Dermis microvascular lymphatic vessel endothelial cell (primary cell): ENCODE measurements at regions not wholly inside any gene's neighbourhood (a gene's known extent, or its start where the extent isn't known, plus 50 kb on each side); places are given as distances from the start of the nearest gene placed in this dataset.
A peak's percentile ranks its signal among the peaks of the same experiment; 100 is the strongest.
"Not testable (repeated sequence)": the region's sequence is repeated elsewhere in the genome, so short reads cannot be mapped to it uniquely, and the experiment has no call there.

ENCODE experiments used
- DNase-seq, 2 donors: peaks; one replicate each; pipeline versions ENCODE4 v3.0.0 to v3.0.0-alpha.2; 2010; ENCODE audit warnings: low read depth in 2 of 2

GRCh38 chr12:61993734-61994345 lies 266.4 kb upstream of the USP15 start:
- no peak for DNase-seq

- no peak for DNase-seq
These were observed 263.5 kb upstream of the USP15 start for GRCh38 chr12:61996717-61997116.

- DNase-seq, result no peak
These were observed 261.4 kb upstream of the USP15 start for GRCh38 chr12:61998791-61999190.

GRCh38 chr12:61999311-61999710 lies 260.9 kb upstream of the USP15 start:
- DNase-seq, result no peak

GRCh38 chr12:62001424-62001823 lies 258.8 kb upstream of the USP15 start:
- DNase-seq, result no peak

GRCh38 chr12:62003226-62003625 lies 257.0 kb upstream of the USP15 start:
- no peak for DNase-seq

- no peak for DNase-seq
These were observed 256.5 kb upstream of the USP15 start for GRCh38 chr12:62003701-62004100.

GRCh38 chr12:62005615-62006014 lies 254.6 kb upstream of the USP15 start:
- DNase-seq, result no peak

GRCh38 chr12:62006076-62006732 lies 254.0 kb upstream of the USP15 start:
- DNase-seq, result peak; percentile 6 to 38

- DNase-seq, result no peak
These were observed 251.5 kb upstream of the USP15 start for GRCh38 chr12:62008703-62009102.

- DNase-seq, result no peak
These were observed 250.8 kb upstream of the USP15 start for GRCh38 chr12:62009445-62009844.

GRCh38 chr12:62010331-62010906 lies 249.8 kb upstream of the USP15 start:
- not testable (repeated sequence) for DNase-seq

- DNase-seq, result not testable (repeated sequence)
These were observed 249.2 kb upstream of the USP15 start for GRCh38 chr12:62010973-62011372.

- no peak for DNase-seq
These were observed 245.9 kb upstream of the USP15 start for GRCh38 chr12:62014330-62014729.

- DNase-seq, result no peak
These were observed 244.2 kb upstream of the USP15 start for GRCh38 chr12:62016021-62016420.

GRCh38 chr12:62021808-62022207 lies 238.4 kb upstream of the USP15 start:
- DNase-seq, result no peak

GRCh38 chr12:62028536-62028935 lies 231.7 kb upstream of the USP15 start:
- no peak for DNase-seq

GRCh38 chr12:62032870-62033269 lies 227.3 kb upstream of the USP15 start:
- no peak for DNase-seq

- no peak for DNase-seq
These were observed 215.6 kb upstream of the USP15 start for GRCh38 chr12:62044450-62045135.

- no peak for DNase-seq
These were observed 215.0 kb upstream of the USP15 start for GRCh38 chr12:62045211-62045610.

- no peak for DNase-seq
These were observed 209.4 kb upstream of the USP15 start for GRCh38 chr12:62050785-62051184.

- DNase-seq, result no peak
These were observed 190.2 kb upstream of the USP15 start for GRCh38 chr12:62069976-62070375.

GRCh38 chr12:62073236-62073635 lies 187.0 kb upstream of the USP15 start:
- not testable (repeated sequence) for DNase-seq
